ENCODE measurements at regions not wholly inside any gene's neighbourhood (a gene's known extent, or its start where the extent isn't known, plus 50 kb on each side); places are given as distances from the start of the nearest gene placed in this dataset.
"Not testable (repeated sequence)": the region's sequence is repeated elsewhere in the genome, so short reads cannot be mapped to it uniquely, and the experiment has no call there.

- TF ChIP-seq, protein P1, sequence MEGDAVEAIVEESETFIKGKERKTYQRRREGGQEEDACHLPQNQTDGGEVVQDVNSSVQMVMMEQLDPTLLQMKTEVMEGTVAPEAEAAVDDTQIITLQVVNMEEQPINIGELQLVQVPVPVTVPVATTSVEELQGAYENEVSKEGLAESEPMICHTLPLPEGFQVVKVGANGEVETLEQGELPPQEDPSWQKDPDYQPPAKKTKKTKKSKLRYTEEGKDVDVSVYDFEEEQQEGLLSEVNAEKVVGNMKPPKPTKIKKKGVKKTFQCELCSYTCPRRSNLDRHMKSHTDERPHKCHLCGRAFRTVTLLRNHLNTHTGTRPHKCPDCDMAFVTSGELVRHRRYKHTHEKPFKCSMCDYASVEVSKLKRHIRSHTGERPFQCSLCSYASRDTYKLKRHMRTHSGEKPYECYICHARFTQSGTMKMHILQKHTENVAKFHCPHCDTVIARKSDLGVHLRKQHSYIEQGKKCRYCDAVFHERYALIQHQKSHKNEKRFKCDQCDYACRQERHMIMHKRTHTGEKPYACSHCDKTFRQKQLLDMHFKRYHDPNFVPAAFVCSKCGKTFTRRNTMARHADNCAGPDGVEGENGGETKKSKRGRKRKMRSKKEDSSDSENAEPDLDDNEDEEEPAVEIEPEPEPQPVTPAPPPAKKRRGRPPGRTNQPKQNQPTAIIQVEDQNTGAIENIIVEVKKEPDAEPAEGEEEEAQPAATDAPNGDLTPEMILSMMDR (conservative IDR thresholded peaks at IDR 0.05; ENCODE audit: low read depth, low read length), result not testable (repeated sequence)
- TF ChIP-seq EZH2 (IDR thresholded peaks at IDR 0.05; ENCODE audit: borderline replicate concordance, low read depth, low read length, poor library complexity, severe bottlenecking), result not testable (repeated sequence)
These were observed 1737.7 kb downstream of the ARAP2 start for GRCh38 chr4:34506511-34507092.
